Suprapubic skin (tissue), 4 donors: ENCODE measurements at regions not wholly inside any gene's neighbourhood (a gene's known extent, or its start where the extent isn't known, plus 50 kb on each side); places are given as distances from the start of the nearest gene placed in this dataset.
A peak's percentile ranks its signal among the peaks of the same experiment; 100 is the strongest.

Source experiments
- DNase-seq, 2 donors: peaks; one replicate each; pipeline ENCODE4 v3.0.0-alpha.2; 2019; ENCODE audit warnings: low spot score in 2 of 2
- H3K27ac ChIP-seq: fragments of 200-600 bp; sonication (generic); one replicate; pipeline ENCODE4 v1.5.1; 2019
- H3K27me3 ChIP-seq: fragments of 200-600 bp; sonication (generic); one replicate; pipeline ENCODE4 v1.5.1; 2019
- H3K36me3 ChIP-seq: fragments of 200-600 bp; sonication (generic); one replicate; pipeline ENCODE4 v1.5.1; 2019
- H3K4me1 ChIP-seq: fragments of 200-600 bp; sonication (generic); one replicate; pipeline ENCODE4 v1.5.1; 2019
- H3K4me3 ChIP-seq: fragments of 200-600 bp; sonication (generic); one replicate; pipeline ENCODE4 v1.5.1; 2019; ENCODE audit warnings: mild to moderate bottlenecking
- H3K9me3 ChIP-seq: fragments of 200-600 bp; sonication (generic); one replicate; pipeline ENCODE4 v1.5.1; 2019
- EP300 ChIP-seq: sonication (generic); formaldehyde crosslinking; IDR thresholded peaks from one replicate; pipeline ENCODE4 v1.6.1; 2017; ENCODE audit warnings: antibody characterized with exemption
- POLR2A ChIP-seq, 2 donors: fragments of 450-650 bp; IDR thresholded peaks; one replicate each; pipeline ENCODE4 v1.6.1; 2017; ENCODE audit warnings: antibody characterized with exemption in 2 of 2, mild to moderate bottlenecking in 2 of 2, moderate library complexity in 2 of 2
- POLR2AphosphoS5 ChIP-seq, 3 donors: sonication (generic); formaldehyde crosslinking; IDR thresholded peaks; one replicate each; pipeline ENCODE4 v1.6.1; 2017; ENCODE audit warnings: antibody characterized with exemption in 3 of 3
- WGBS: methylation state at CpG from one replicate; pipeline ENCODE4 v1.1.5; 2018; 5-methylcytosine and 5-hydroxymethylcytosine counted together
- TF ChIP-seq, protein P1 (sequence below), 2 donors: fragments of 200-600 bp in 1 of 2; fragments of 450-650 bp in 1 of 2; sonication (generic) in 1 of 2; IDR thresholded peaks; one replicate each; pipeline ENCODE4 v1.5.1; 2016 to 2019; ENCODE audit warnings: antibody characterized with exemption in 2 of 2, mild to moderate bottlenecking in 1 of 2, moderate library complexity in 1 of 2

DNA sequence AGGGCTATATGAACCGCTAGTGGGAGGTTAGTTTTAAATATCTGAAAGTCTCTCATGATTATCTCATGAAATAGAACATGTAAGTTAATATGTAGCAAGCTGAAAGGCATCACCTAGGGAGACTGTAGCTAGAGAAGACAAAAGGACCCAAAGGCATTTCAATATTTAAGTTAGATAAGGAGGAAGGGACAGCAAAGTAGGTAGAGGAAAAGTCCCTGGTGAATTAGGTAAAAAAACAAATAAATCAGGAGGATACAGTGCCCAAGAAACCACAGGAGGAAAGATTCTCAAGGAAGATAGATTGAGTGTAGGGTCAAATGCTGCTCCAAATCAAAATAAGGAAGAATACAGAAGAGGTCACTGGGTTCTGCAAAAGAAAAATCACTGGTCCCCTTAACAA is 175.5 kb downstream of the GASK1B start:
- no peak overlapping the region for H3K27ac ChIP-seq
- whole genome bisulfite sequencing = 94% methylated on average over 1 of the region's 1 CpG
- TF ChIP-seq POLR2A (IDR thresholded peaks at IDR 0.05) (no peak), EP300 (no peak), POLR2AphosphoS5 (IDR thresholded peaks at IDR 0.05) (no peak)
- TF ChIP-seq, protein P1, sequence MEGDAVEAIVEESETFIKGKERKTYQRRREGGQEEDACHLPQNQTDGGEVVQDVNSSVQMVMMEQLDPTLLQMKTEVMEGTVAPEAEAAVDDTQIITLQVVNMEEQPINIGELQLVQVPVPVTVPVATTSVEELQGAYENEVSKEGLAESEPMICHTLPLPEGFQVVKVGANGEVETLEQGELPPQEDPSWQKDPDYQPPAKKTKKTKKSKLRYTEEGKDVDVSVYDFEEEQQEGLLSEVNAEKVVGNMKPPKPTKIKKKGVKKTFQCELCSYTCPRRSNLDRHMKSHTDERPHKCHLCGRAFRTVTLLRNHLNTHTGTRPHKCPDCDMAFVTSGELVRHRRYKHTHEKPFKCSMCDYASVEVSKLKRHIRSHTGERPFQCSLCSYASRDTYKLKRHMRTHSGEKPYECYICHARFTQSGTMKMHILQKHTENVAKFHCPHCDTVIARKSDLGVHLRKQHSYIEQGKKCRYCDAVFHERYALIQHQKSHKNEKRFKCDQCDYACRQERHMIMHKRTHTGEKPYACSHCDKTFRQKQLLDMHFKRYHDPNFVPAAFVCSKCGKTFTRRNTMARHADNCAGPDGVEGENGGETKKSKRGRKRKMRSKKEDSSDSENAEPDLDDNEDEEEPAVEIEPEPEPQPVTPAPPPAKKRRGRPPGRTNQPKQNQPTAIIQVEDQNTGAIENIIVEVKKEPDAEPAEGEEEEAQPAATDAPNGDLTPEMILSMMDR (IDR thresholded peaks at IDR 0.05) = no peak
- H3K9me3 ChIP-seq = no peaks in the 10 kb centered on the region
- DNase-seq = no peak
- no peaks in the 10 kb centered on the region for H3K36me3 ChIP-seq
- no peaks in the 10 kb centered on the region for H3K27me3 ChIP-seq
- no peak overlapping the region for H3K4me3 ChIP-seq
- peaks cover 9% of the 10 kb centered on the region for H3K4me1 ChIP-seq

DNA sequence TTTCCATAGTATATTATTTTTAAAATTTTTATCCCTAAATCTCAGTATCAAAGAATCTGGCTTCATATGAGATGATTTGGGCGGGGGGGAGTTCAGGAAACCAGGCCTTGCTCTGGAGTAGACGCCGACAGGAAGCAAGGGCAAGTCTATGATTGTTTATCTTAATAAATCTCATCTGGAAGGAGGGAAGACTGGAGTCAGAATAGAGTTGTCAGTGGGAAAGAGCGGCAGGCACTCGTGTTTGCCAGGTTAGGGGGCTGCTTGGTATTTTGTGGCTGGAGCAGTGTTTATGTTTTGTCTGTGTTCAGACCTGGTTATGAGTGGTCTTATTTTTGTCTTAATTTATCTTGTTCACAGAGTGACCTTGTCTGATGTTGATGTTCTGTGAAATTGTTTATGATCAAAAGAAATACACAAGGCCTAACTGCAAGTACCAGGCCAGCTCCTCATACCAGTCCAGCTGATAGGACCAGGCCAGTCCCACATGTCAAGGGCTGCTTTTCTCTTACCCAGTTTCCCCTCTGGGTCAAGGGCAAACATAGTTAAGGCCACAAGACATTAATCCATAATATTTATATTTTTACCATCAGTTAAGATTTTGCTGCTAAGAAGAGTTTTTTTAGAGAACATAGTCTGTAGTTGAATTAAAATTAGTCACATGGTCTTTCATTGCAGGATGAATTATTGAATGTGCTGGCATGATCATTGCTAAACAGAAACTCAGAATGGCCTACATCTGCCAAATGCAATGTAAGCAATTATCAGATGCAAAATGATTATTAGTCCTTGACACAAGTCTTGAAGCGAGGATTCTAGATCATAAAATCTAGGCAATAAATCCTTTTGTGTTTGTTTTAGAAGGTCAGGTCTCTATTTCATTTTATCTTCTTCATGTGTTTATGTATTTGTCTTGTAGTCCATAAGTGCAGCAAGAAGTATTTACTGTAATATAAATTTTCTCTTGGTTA is 176.5 kb downstream of the GASK1B start:
- H3K4me1 ChIP-seq = peaks cover 9% of the 10 kb centered on the region
- no peaks in the 10 kb centered on the region for H3K27me3 ChIP-seq
- no peaks in the 10 kb centered on the region for H3K36me3 ChIP-seq
- TF ChIP-seq POLR2A (IDR thresholded peaks at IDR 0.05) = no peak
- DNase-seq = no peak
- no peak overlapping the region for H3K4me3 ChIP-seq
- no peaks in the 10 kb centered on the region for H3K9me3 ChIP-seq
- 52% methylated on average over 6 of the region's 6 CpGs for whole genome bisulfite sequencing
- H3K27ac ChIP-seq = no peak overlapping the region

DNA sequence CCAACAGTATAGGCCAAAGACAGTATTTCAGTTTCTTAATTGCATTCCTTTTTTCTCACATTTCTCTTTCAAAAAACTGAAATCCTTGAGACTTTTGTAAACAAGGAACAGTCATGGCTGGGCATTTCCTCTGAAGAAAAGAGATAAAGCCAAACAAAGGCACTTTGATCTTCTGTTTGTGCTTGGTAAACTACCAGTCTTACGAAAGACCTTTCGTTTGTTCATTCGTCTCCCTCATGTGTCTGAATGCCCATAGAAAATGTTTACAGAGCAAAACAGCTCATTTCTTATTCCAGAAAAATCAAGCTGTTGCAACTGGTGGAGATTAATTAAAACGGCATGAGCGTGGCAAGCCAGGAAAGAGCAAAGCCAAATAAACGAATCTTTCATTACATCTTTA is 178.0 kb downstream of the GASK1B start:
- no peaks in the 10 kb centered on the region for H3K36me3 ChIP-seq
- H3K27me3 ChIP-seq = no peaks in the 10 kb centered on the region
- no peak overlapping the region for H3K4me3 ChIP-seq
- DNase-seq = no peak
- no peak overlapping the region for H3K27ac ChIP-seq
- peaks cover 9% of the 10 kb centered on the region for H3K4me1 ChIP-seq
- no peak for TF ChIP-seq EP300
- TF ChIP-seq, protein P1 (IDR thresholded peaks at IDR 0.05) = no peak
- TF ChIP-seq POLR2AphosphoS5 (IDR thresholded peaks at IDR 0.05) = no peak
- TF ChIP-seq POLR2A (IDR thresholded peaks at IDR 0.05) = no peak
- H3K9me3 ChIP-seq = no peaks in the 10 kb centered on the region
- 48% methylated on average over 6 of the region's 6 CpGs for WGBS

DNA sequence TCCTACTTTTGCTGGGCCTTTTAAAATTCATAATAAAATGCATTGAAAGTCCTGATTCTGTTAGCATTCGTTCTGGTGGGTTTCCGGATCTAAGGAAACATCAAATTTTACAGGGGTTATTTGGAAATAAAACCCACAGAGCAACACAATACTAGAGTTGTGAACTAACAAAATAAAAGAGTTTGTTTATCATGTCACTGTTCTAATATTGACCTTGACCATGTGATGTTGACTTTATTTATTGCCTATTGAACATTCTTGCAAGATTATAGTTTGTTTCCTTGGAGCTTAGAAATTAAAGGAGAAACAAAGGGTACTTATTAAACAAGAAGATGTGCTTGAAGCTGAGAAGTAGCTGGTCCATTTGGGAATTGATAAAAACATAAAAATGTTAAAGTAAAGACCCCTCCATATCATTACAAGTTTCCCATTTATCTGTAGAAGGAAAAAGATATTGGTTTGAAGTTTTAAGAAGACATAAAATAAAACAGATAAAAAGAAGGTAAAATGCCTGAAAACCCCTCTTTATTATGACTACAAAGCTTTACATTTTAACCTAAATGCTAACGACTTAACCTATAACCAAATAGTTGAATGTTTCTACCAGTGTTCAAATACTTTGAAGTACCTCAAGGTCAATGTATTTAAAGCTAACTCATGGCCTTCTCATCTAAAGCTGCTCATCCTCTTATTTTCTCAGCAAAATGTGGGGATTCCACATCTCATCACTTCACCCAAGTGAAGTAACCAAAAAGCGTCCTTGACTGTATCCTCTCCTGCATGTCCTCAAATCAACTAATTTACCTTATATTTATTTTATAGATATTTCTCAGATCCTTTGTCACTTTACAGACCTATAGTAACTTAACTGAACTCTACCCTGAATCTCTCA is 179.6 kb downstream of the GASK1B start:
- no peak overlapping the region for H3K27ac ChIP-seq
- peaks cover 9% of the 10 kb centered on the region for H3K4me1 ChIP-seq
- TF ChIP-seq POLR2A (IDR thresholded peaks at IDR 0.05) = no peak
- TF ChIP-seq, protein P1 (IDR thresholded peaks at IDR 0.05) = no peak
- TF ChIP-seq POLR2AphosphoS5 (IDR thresholded peaks at IDR 0.05) = no peak
- no peak for TF ChIP-seq EP300
- 82% methylated on average over 4 of the region's 4 CpGs for WGBS
- H3K4me3 ChIP-seq = no peak overlapping the region
- H3K36me3 ChIP-seq = no peaks in the 10 kb centered on the region
- H3K27me3 ChIP-seq = no peaks in the 10 kb centered on the region
- no peaks in the 10 kb centered on the region for H3K9me3 ChIP-seq
- DNase-seq = no peak

DNA sequence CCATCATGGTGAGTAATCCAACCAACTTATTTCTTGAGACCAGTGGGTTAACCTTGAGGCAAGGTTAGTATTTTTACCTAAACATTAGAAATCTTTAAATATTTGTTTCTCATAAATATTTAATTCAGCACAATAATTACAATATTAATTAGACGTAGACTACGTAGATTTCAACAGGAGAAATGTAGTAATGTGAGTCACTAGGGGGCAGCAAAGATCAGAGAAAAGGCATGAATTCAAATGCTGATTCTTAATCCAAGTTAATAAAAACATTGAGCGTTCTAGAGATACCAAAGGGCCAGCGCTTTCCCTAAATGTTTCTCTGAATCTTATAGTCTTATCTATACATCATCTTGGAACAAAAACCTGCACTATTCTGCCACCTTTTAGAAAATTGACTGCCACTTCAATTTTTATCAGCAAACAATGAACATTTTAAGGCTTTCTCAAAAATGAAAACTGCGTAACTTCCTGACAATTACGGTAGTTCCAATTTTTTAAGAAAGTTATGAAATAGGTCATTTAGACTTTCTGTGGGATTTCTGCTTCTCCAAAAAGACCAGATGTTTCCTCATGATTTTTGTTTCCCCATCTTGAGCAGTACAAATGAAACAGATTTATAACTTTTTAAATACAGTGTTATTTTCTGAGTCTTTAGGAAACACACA is 180.7 kb downstream of the GASK1B start:
- no peaks in the 10 kb centered on the region for H3K27me3 ChIP-seq
- H3K36me3 ChIP-seq = no peaks in the 10 kb centered on the region
- peaks cover 9% of the 10 kb centered on the region for H3K4me1 ChIP-seq
- peak overlapping the region; percentile 37 for H3K4me3 ChIP-seq
- TF ChIP-seq, protein P1 (IDR thresholded peaks at IDR 0.05) = peak; percentile 48 to 71
- no peak for TF ChIP-seq EP300
- 14% methylated on average over 6 of the region's 6 CpGs for WGBS
- no peaks in the 10 kb centered on the region for H3K9me3 ChIP-seq
- peak overlapping the region; percentile 68 for H3K27ac ChIP-seq
- DNase-seq = no peak
